ENCODE measurements at regions not wholly inside any gene's neighbourhood (a gene's known extent, or its start where the extent isn't known, plus 50 kb on each side); places are given as distances from the start of the nearest gene placed in this dataset.

GRCh38 chr16:87198328-87198832, 118.8 kb downstream of the C16orf95 start:
- Histone ChIP-seq H3K4me1 (ENCODE audit: control insufficient read depth in 5 of 5, insufficient read depth in 5 of 5, low read length in 5 of 5) (peaks cover 0 to 29% (median 5%) of the 10 kb centered on the region in 5 donors), H3K36me3 (ENCODE audit: control insufficient read depth in 5 of 5, insufficient read depth in 5 of 5, low read length in 5 of 5) (no peaks in the 10 kb centered on the region), H3K4me3 (ENCODE audit: low read depth in 1 of 5, low read length in 5 of 5) (no peak overlapping the region), H3K27ac (ENCODE audit: low read depth, low read length) (no peak overlapping the region), H3K9me3 (ENCODE audit: control insufficient read depth in 5 of 5, low read length in 5 of 5) (no peaks in the 10 kb centered on the region), H3K9ac (ENCODE audit: low read length in 5 of 5) (no peak overlapping the region), H3K27me3 (ENCODE audit: control insufficient read depth in 5 of 5, insufficient read depth in 4 of 5, low read length in 5 of 5) (peaks cover 0 to 17% (median 2%) of the 10 kb centered on the region in 5 donors)

GRCh38 chr16:87198881-87199280, 118.3 kb downstream of the C16orf95 start:
- Histone ChIP-seq H3K27me3 (ENCODE audit: control insufficient read depth in 5 of 5, insufficient read depth in 4 of 5, low read length in 5 of 5) (peaks cover 0 to 18% (median 2%) of the 10 kb centered on the region in 5 donors), H3K27ac (ENCODE audit: low read depth, low read length) (no peak overlapping the region), H3K9ac (ENCODE audit: low read length in 5 of 5) (no peak overlapping the region)

GRCh38 chr16:87199379-87199778, 117.8 kb downstream of the C16orf95 start:
- Histone ChIP-seq H3K27me3 (ENCODE audit: control insufficient read depth in 5 of 5, insufficient read depth in 4 of 5, low read length in 5 of 5) (peaks cover 0 to 18% (median 2%) of the 10 kb centered on the region in 5 donors), H3K27ac (ENCODE audit: low read depth, low read length) (no peak overlapping the region), H3K9me3 (ENCODE audit: control insufficient read depth in 5 of 5, low read length in 5 of 5) (no peaks in the 10 kb centered on the region), H3K4me3 (ENCODE audit: low read depth in 1 of 5, low read length in 5 of 5) (no peak overlapping the region), H3K4me1 (ENCODE audit: control insufficient read depth in 5 of 5, insufficient read depth in 5 of 5, low read length in 5 of 5) (peaks cover 0 to 29% (median 5%) of the 10 kb centered on the region in 5 donors), H3K36me3 (ENCODE audit: control insufficient read depth in 5 of 5, insufficient read depth in 5 of 5, low read length in 5 of 5) (no peaks in the 10 kb centered on the region), H3K9ac (ENCODE audit: low read length in 5 of 5) (no peak overlapping the region)

More at GRCh38 chr16:87198881-87199280, 118.3 kb downstream of the C16orf95 start:
- Histone ChIP-seq H3K9me3 (ENCODE audit: control insufficient read depth in 5 of 5, low read length in 5 of 5) (no peaks in the 10 kb centered on the region), H3K4me1 (ENCODE audit: control insufficient read depth in 5 of 5, insufficient read depth in 5 of 5, low read length in 5 of 5) (peaks cover 0 to 29% (median 5%) of the 10 kb centered on the region in 5 donors), H3K4me3 (ENCODE audit: low read depth in 1 of 5, low read length in 5 of 5) (no peak overlapping the region), H3K36me3 (ENCODE audit: control insufficient read depth in 5 of 5, insufficient read depth in 5 of 5, low read length in 5 of 5) (no peaks in the 10 kb centered on the region)

- Histone ChIP-seq H3K9me3 (ENCODE audit: control insufficient read depth in 5 of 5, low read length in 5 of 5) (no peaks in the 10 kb centered on the region), H3K9ac (ENCODE audit: low read length in 5 of 5) (no peak overlapping the region), H3K27me3 (ENCODE audit: control insufficient read depth in 5 of 5, insufficient read depth in 4 of 5, low read length in 5 of 5) (peaks cover 0 to 18% (median 2%) of the 10 kb centered on the region in 5 donors), H3K36me3 (ENCODE audit: control insufficient read depth in 5 of 5, insufficient read depth in 5 of 5, low read length in 5 of 5) (no peaks in the 10 kb centered on the region), H3K4me3 (ENCODE audit: low read depth in 1 of 5, low read length in 5 of 5) (no peak overlapping the region), H3K27ac (ENCODE audit: low read depth, low read length) (no peak overlapping the region), H3K4me1 (ENCODE audit: control insufficient read depth in 5 of 5, insufficient read depth in 5 of 5, low read length in 5 of 5) (peaks cover 0 to 29% (median 5%) of the 10 kb centered on the region in 5 donors)
Observed at GRCh38 chr16:87199901-87200300, 117.3 kb downstream of the C16orf95 start.

GRCh38 chr16:87200637-87201036, 116.6 kb downstream of the C16orf95 start:
- H3K9me3 ChIP-seq (ENCODE audit: control insufficient read depth in 5 of 5, low read length in 5 of 5) = no peaks in the 10 kb centered on the region
- H3K4me3 ChIP-seq (ENCODE audit: low read depth in 1 of 5, low read length in 5 of 5) = no peak overlapping the region
- H3K4me1 ChIP-seq (ENCODE audit: control insufficient read depth in 5 of 5, insufficient read depth in 5 of 5, low read length in 5 of 5) = peaks cover 0 to 29% (median 5%) of the 10 kb centered on the region in 5 donors
- H3K36me3 ChIP-seq (ENCODE audit: control insufficient read depth in 5 of 5, insufficient read depth in 5 of 5, low read length in 5 of 5) = no peaks in the 10 kb centered on the region
- H3K27ac ChIP-seq (ENCODE audit: low read depth, low read length) = no peak overlapping the region
- no peak overlapping the region for H3K9ac ChIP-seq (ENCODE audit: low read length in 5 of 5)
- H3K27me3 ChIP-seq (ENCODE audit: control insufficient read depth in 5 of 5, insufficient read depth in 4 of 5, low read length in 5 of 5) = peaks cover 0 to 18% (median 2%) of the 10 kb centered on the region in 5 donors

GRCh38 chr16:87201052-87201451, 116.1 kb downstream of the C16orf95 start:
- Histone ChIP-seq H3K9ac (ENCODE audit: low read length in 5 of 5) (no peak overlapping the region), H3K27ac (ENCODE audit: low read depth, low read length) (no peak overlapping the region), H3K9me3 (ENCODE audit: control insufficient read depth in 5 of 5, low read length in 5 of 5) (no peaks in the 10 kb centered on the region), H3K27me3 (ENCODE audit: control insufficient read depth in 5 of 5, insufficient read depth in 4 of 5, low read length in 5 of 5) (peaks cover 0 to 16% (median 2%) of the 10 kb centered on the region in 5 donors), H3K36me3 (ENCODE audit: control insufficient read depth in 5 of 5, insufficient read depth in 5 of 5, low read length in 5 of 5) (no peaks in the 10 kb centered on the region), H3K4me3 (ENCODE audit: low read depth in 1 of 5, low read length in 5 of 5) (no peak overlapping the region), H3K4me1 (ENCODE audit: control insufficient read depth in 5 of 5, insufficient read depth in 5 of 5, low read length in 5 of 5) (peaks cover 0 to 29% (median 5%) of the 10 kb centered on the region in 5 donors)

GRCh38 chr16:87201790-87202189, 115.4 kb downstream of the C16orf95 start:
- Histone ChIP-seq H3K4me1 (ENCODE audit: control insufficient read depth in 5 of 5, insufficient read depth in 5 of 5, low read length in 5 of 5) (peaks cover 0 to 29% (median 5%) of the 10 kb centered on the region in 5 donors), H3K4me3 (ENCODE audit: low read depth in 1 of 5, low read length in 5 of 5) (no peak overlapping the region), H3K27ac (ENCODE audit: low read depth, low read length) (no peak overlapping the region), H3K27me3 (ENCODE audit: control insufficient read depth in 5 of 5, insufficient read depth in 4 of 5, low read length in 5 of 5) (peaks cover 0 to 12% (median 0%) of the 10 kb centered on the region in 5 donors), H3K9ac (ENCODE audit: low read length in 5 of 5) (no peak overlapping the region), H3K9me3 (ENCODE audit: control insufficient read depth in 5 of 5, low read length in 5 of 5) (no peaks in the 10 kb centered on the region), H3K36me3 (ENCODE audit: control insufficient read depth in 5 of 5, insufficient read depth in 5 of 5, low read length in 5 of 5) (no peaks in the 10 kb centered on the region)

- Histone ChIP-seq H3K9me3 (ENCODE audit: control insufficient read depth in 5 of 5, low read length in 5 of 5) (no peaks in the 10 kb centered on the region), H3K4me1 (ENCODE audit: control insufficient read depth in 5 of 5, insufficient read depth in 5 of 5, low read length in 5 of 5) (peaks cover 0 to 35% (median 6%) of the 10 kb centered on the region in 5 donors), H3K27ac (ENCODE audit: low read depth, low read length) (no peak overlapping the region), H3K36me3 (ENCODE audit: control insufficient read depth in 5 of 5, insufficient read depth in 5 of 5, low read length in 5 of 5) (no peaks in the 10 kb centered on the region), H3K27me3 (ENCODE audit: control insufficient read depth in 5 of 5, insufficient read depth in 4 of 5, low read length in 5 of 5) (peaks cover 0 to 11% (median 0%) of the 10 kb centered on the region in 5 donors), H3K9ac (ENCODE audit: low read length in 5 of 5) (no peak overlapping the region), H3K4me3 (ENCODE audit: low read depth in 1 of 5, low read length in 5 of 5) (no peak overlapping the region)
Observed at GRCh38 chr16:87202346-87202745, 114.8 kb downstream of the C16orf95 start.

- Histone ChIP-seq H3K27ac (ENCODE audit: low read depth, low read length) (no peak overlapping the region), H3K9ac (ENCODE audit: low read length in 5 of 5) (no peak overlapping the region), H3K36me3 (ENCODE audit: control insufficient read depth in 5 of 5, insufficient read depth in 5 of 5, low read length in 5 of 5) (no peaks in the 10 kb centered on the region), H3K27me3 (ENCODE audit: control insufficient read depth in 5 of 5, insufficient read depth in 4 of 5, low read length in 5 of 5) (peaks cover 0 to 7% (median 0%) of the 10 kb centered on the region in 5 donors), H3K4me1 (ENCODE audit: control insufficient read depth in 5 of 5, insufficient read depth in 5 of 5, low read length in 5 of 5) (peaks cover 0 to 40% (median 14%) of the 10 kb centered on the region in 5 donors), H3K4me3 (ENCODE audit: low read depth in 1 of 5, low read length in 5 of 5) (peak overlapping the region in 1 of 5 donors; percentile 34), H3K9me3 (ENCODE audit: control insufficient read depth in 5 of 5, low read length in 5 of 5) (no peaks in the 10 kb centered on the region)
Observed at GRCh38 chr16:87203060-87203656, 114.0 kb downstream of the C16orf95 start.

GRCh38 chr16:87206646-87207451, 110.3 kb downstream of the C16orf95 start:
- H3K4me1 ChIP-seq (ENCODE audit: control insufficient read depth in 5 of 5, insufficient read depth in 5 of 5, low read length in 5 of 5) = peaks cover 0 to 25% (median 14%) of the 10 kb centered on the region in 5 donors
- peaks cover 0 to 6% (median 0%) of the 10 kb centered on the region in 5 donors for H3K9me3 ChIP-seq (ENCODE audit: control insufficient read depth in 5 of 5, low read length in 5 of 5)
- peak overlapping the region; percentile 52 for H3K27ac ChIP-seq (ENCODE audit: low read depth, low read length)
- H3K4me3 ChIP-seq (ENCODE audit: low read depth in 1 of 5, low read length in 5 of 5) = no peak overlapping the region
- no peaks in the 10 kb centered on the region for H3K36me3 ChIP-seq (ENCODE audit: control insufficient read depth in 5 of 5, insufficient read depth in 5 of 5, low read length in 5 of 5)
- no peak overlapping the region for H3K9ac ChIP-seq (ENCODE audit: low read length in 5 of 5)
- peaks cover 0 to 5% (median 0%) of the 10 kb centered on the region in 5 donors for H3K27me3 ChIP-seq (ENCODE audit: control insufficient read depth in 5 of 5, insufficient read depth in 4 of 5, low read length in 5 of 5)
